ENCODE measurements at regions not wholly inside any gene's neighbourhood (a gene's known extent, or its start where the extent isn't known, plus 50 kb on each side); places are given as distances from the start of the nearest gene placed in this dataset.
A peak's percentile ranks its signal among the peaks of the same experiment; 100 is the strongest.

DNA sequence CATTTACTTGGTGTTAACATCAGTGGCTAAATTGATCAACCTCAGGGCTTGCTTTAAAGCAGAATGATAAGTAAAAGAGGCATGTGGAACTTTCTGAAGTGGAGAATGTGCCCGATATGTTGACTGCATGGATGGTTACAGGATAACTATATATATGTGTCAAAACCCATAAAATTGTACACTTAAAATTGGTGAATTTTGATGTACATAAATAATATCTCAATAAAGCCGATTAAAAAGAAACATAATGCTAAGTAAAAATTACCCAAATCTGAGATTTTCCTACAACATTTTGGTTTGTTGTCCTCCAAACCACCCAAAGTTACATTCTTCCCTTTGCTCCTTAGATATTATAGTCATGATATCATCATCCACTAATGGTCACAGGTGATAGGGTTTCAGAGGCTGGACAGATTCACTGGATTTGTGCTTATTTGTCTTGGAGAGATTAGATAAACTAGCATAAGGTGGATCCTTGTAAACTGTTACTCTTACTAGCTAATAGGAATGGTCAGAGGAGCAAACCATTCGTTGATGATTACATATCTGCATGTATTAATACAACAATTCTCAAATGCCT lies 119.7 kb upstream of the RPS23 start:
- no peak overlapping the region for H3K4me3 ChIP-seq (ENCODE audit: low read depth, low read length)
- H3K27me3 ChIP-seq (ENCODE audit: insufficient read depth, low read depth, severe bottlenecking): no peaks in the 10 kb centered on the region
- no peaks in the 10 kb centered on the region for H3K36me3 ChIP-seq
- TF ChIP-seq, protein P1, sequence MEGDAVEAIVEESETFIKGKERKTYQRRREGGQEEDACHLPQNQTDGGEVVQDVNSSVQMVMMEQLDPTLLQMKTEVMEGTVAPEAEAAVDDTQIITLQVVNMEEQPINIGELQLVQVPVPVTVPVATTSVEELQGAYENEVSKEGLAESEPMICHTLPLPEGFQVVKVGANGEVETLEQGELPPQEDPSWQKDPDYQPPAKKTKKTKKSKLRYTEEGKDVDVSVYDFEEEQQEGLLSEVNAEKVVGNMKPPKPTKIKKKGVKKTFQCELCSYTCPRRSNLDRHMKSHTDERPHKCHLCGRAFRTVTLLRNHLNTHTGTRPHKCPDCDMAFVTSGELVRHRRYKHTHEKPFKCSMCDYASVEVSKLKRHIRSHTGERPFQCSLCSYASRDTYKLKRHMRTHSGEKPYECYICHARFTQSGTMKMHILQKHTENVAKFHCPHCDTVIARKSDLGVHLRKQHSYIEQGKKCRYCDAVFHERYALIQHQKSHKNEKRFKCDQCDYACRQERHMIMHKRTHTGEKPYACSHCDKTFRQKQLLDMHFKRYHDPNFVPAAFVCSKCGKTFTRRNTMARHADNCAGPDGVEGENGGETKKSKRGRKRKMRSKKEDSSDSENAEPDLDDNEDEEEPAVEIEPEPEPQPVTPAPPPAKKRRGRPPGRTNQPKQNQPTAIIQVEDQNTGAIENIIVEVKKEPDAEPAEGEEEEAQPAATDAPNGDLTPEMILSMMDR (IDR thresholded peaks at IDR 0.05; ENCODE audit: low read depth, low read length): no peak
- H3K9me3 ChIP-seq (ENCODE audit: severe bottlenecking): no peaks in the 10 kb centered on the region
- DNase-seq: no peak
- H3K27ac ChIP-seq: no peak overlapping the region

DNA sequence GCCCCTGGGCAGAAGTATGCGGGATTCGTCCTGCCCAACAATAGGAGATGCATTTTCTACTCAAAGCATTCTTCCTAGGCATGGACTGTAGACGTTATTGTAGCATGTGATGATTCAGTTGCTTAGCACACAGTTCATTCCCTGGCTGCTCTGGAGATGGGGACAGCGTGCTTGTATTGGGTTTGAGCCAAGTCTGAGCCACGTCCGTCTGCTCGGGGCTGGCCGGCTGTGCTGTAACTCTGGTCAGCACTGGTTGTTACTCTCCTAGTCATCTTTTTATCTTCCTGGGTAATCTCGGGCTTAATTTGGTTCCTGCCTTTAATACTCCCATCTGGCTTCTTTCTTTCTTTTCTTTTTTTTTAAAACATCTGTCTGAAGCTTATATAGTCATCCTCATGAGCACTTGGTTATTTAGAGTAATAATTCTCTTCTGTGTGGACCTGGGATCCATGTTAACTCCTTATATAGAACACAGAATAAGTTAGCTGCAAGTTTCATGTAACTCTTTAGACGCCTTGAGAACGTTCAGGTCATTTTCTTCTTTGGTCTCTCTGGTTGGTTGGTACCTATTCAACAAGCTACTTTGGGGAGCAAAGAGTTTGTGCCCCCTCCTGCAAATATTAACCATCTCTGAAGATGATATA lies 118.8 kb upstream of the RPS23 start:
- peak; percentile 24 for DNase-seq
- TF ChIP-seq, protein P1 (IDR thresholded peaks at IDR 0.05; ENCODE audit: low read depth, low read length): no peak
- Histone ChIP-seq H3K27ac (no peak overlapping the region), H3K27me3 (ENCODE audit: insufficient read depth, low read depth, severe bottlenecking) (no peaks in the 10 kb centered on the region), H3K9me3 (ENCODE audit: severe bottlenecking) (no peaks in the 10 kb centered on the region), H3K36me3 (no peaks in the 10 kb centered on the region), H3K4me3 (ENCODE audit: low read depth, low read length) (no peak overlapping the region)

DNA sequence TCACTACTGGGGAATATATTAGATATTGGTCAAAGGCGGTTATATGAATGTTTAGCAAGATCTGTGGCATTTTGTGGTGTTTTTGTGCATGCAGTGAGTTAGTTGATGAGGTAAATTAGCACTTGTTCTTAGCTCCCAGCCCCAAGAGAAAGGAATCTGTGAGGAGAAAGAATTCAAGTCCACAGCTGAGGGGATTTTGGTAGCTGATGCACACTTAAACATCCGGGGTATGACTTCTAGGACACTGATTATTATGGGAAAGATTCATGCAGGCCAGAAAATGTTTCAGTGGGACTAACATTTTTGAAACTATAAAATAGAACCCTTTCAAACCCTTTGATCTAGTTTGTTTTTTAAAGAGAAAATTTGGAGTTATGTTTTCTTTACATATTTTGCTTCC lies 118.2 kb upstream of the RPS23 start:
- no peak overlapping the region for H3K27ac ChIP-seq
- DNase-seq: no peak

DNA sequence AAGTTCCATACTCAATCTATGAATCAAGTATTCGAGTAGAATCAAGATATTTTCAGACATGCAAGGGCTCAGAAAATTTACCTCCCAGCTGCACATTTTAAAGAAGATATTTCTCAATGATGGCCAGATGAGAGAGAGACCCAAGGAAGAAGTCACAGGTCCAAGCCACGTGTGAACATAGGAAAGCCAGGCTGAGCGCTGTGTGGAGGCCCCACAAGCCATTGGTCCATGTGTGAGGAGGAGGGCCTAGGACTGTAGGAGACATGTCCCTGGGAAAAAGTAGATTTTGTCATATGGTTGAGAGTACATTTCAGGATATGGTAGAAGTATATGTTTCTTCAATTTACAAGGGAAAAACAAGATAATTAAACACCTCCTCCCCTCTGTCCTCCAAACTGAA lies 115.8 kb upstream of the RPS23 start:
- Histone ChIP-seq H3K27me3 (ENCODE audit: insufficient read depth, low read depth, severe bottlenecking) (no peaks in the 10 kb centered on the region), H3K36me3 (no peaks in the 10 kb centered on the region), H3K4me3 (ENCODE audit: low read depth, low read length) (no peak overlapping the region), H3K27ac (no peak overlapping the region), H3K9me3 (ENCODE audit: severe bottlenecking) (no peaks in the 10 kb centered on the region)
- no peak for DNase-seq
- TF ChIP-seq, protein P1 (IDR thresholded peaks at IDR 0.05; ENCODE audit: low read depth, low read length): no peak

More for the DNA sequence above, 118.2 kb upstream of the RPS23 start:
- Histone ChIP-seq H3K9me3 (ENCODE audit: severe bottlenecking) (no peaks in the 10 kb centered on the region), H3K36me3 (no peaks in the 10 kb centered on the region), H3K4me3 (ENCODE audit: low read depth, low read length) (no peak overlapping the region), H3K27me3 (ENCODE audit: insufficient read depth, low read depth, severe bottlenecking) (no peaks in the 10 kb centered on the region)
- TF ChIP-seq, protein P1 (IDR thresholded peaks at IDR 0.05; ENCODE audit: low read depth, low read length): no peak

DNA sequence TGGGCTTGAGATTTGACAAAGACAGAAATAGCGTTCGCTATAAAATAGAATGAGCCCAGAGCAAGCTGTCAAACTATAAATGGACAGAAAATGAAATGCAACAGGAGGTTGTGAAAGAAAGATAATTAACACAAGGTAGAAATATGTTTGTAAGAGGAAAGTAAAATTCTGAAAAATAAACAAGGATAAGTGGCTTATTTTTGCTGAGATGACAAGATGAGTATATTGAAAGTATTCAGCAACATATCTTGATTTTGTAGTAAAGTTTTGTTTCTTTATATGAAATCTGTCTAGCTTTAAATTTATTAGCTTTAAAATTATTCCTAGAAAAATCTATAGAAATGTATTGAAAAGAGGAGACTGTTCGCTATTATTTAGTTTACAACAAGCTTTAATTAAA lies 111.9 kb upstream of the RPS23 start:
- Histone ChIP-seq H3K36me3 (no peaks in the 10 kb centered on the region), H3K27me3 (ENCODE audit: insufficient read depth, low read depth, severe bottlenecking) (no peaks in the 10 kb centered on the region), H3K27ac (no peak overlapping the region), H3K4me3 (ENCODE audit: low read depth, low read length) (no peak overlapping the region), H3K9me3 (ENCODE audit: severe bottlenecking) (no peaks in the 10 kb centered on the region)
- TF ChIP-seq, protein P1 (IDR thresholded peaks at IDR 0.05; ENCODE audit: low read depth, low read length): no peak
- DNase-seq: no peak

DNA sequence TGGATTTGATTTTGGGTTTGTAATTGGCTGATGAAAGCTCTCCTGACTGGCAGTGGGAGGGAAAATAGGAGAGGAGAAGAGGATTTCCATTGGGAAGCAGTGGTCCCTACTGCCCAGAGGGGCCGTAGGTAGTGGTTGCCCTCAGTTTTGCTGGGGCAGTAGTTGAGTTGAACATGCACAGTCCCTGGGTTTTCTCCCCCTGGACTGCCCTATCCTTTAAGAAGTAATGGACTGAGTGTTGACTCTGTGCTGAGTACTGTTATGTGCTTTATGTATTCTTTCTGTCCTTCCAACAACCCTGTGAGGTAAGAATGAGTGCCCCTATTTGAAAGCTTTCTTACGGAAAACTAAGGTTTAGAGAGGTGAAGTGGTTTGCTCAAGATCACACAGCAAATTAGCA lies 111.2 kb upstream of the RPS23 start:
- no peaks in the 10 kb centered on the region for H3K36me3 ChIP-seq
- no peak overlapping the region for H3K27ac ChIP-seq
- no peak for DNase-seq
- H3K9me3 ChIP-seq (ENCODE audit: severe bottlenecking): no peaks in the 10 kb centered on the region
- TF ChIP-seq, protein P1 (IDR thresholded peaks at IDR 0.05; ENCODE audit: low read depth, low read length): no peak
- H3K4me3 ChIP-seq (ENCODE audit: low read depth, low read length): no peak overlapping the region
- no peaks in the 10 kb centered on the region for H3K27me3 ChIP-seq (ENCODE audit: insufficient read depth, low read depth, severe bottlenecking)

Data from WERI-Rb-1 (cell line).